GM21360 (cell line): ENCODE measurements at regions not wholly inside any gene's neighbourhood (a gene's known extent, or its start where the extent isn't known, plus 50 kb on each side); places are given as distances from the start of the nearest gene placed in this dataset.
"Not testable (repeated sequence)": the region's sequence is repeated elsewhere in the genome, so short reads cannot be mapped to it uniquely, and the experiment has no call there.

Source experiments
- ATAC-seq: cut with Tn5 transposase; IDR thresholded peaks from one replicate; pipeline ENCODE4 v1.9.1; 2021; ENCODE audit warnings: mild to moderate bottlenecking, moderate library complexity; ENCODE audit not compliant: unreplicated experiment

GRCh38 chr9:120338340-120338739, 241.6 kb downstream of the CDK5RAP2 start:
- no peak for ATAC-seq

- no peak for ATAC-seq
Measured at GRCh38 chr9:120337131-120337530, 242.8 kb downstream of the CDK5RAP2 start.

GRCh38 chr9:120336753-120337090, 243.2 kb downstream of the CDK5RAP2 start:
- no peak for ATAC-seq

- ATAC-seq = no peak
Measured at GRCh38 chr9:120336021-120336752, 243.8 kb downstream of the CDK5RAP2 start.

GRCh38 chr9:120331913-120332312, 248.1 kb downstream of the CDK5RAP2 start:
- ATAC-seq = no peak

- ATAC-seq = no peak
Measured at GRCh38 chr9:120330031-120330430, 249.9 kb downstream of the CDK5RAP2 start.

- no peak for ATAC-seq
Measured at GRCh38 chr9:120327322-120327721, 252.6 kb downstream of the CDK5RAP2 start.

- no peak for ATAC-seq
Measured at GRCh38 chr9:120326049-120326693, 253.8 kb downstream of the CDK5RAP2 start.

GRCh38 chr9:120324996-120325642, 254.8 kb downstream of the CDK5RAP2 start:
- no peak for ATAC-seq

- no peak for ATAC-seq
Measured at GRCh38 chr9:120324461-120324860, 255.5 kb downstream of the CDK5RAP2 start.

- no peak for ATAC-seq
Measured at GRCh38 chr9:120323125-120323524, 256.8 kb downstream of the CDK5RAP2 start.

- no peak for ATAC-seq
Measured at GRCh38 chr9:120319452-120319851, 260.5 kb downstream of the CDK5RAP2 start.

- no peak for ATAC-seq
Measured at GRCh38 chr9:120315154-120315553, 264.8 kb downstream of the CDK5RAP2 start.

GRCh38 chr9:120312031-120312430, 267.9 kb downstream of the CDK5RAP2 start:
- ATAC-seq = no peak

- no peak for ATAC-seq
Measured at GRCh38 chr9:120310035-120310434, 269.9 kb downstream of the CDK5RAP2 start.

- ATAC-seq = no peak
Measured at GRCh38 chr9:120308495-120308894, 271.5 kb downstream of the CDK5RAP2 start.

- ATAC-seq = no peak
Measured at GRCh38 chr9:120307599-120307998, 272.4 kb downstream of the CDK5RAP2 start.

- ATAC-seq = no peak
Measured at GRCh38 chr9:120306561-120306960, 273.4 kb downstream of the CDK5RAP2 start.

- ATAC-seq = no peak
Measured at GRCh38 chr9:120306088-120306487, 273.9 kb downstream of the CDK5RAP2 start.

- not testable (repeated sequence) for ATAC-seq
Measured at GRCh38 chr9:120304896-120305295, 275.1 kb downstream of the CDK5RAP2 start.

GRCh38 chr9:120303519-120303918, 276.4 kb downstream of the CDK5RAP2 start:
- no peak for ATAC-seq

- no peak for ATAC-seq
Measured at GRCh38 chr9:120299785-120300184, 280.2 kb downstream of the CDK5RAP2 start.
